Tibial nerve (tissue), 4 donors: ENCODE measurements at regions not wholly inside any gene's neighbourhood (a gene's known extent, or its start where the extent isn't known, plus 50 kb on each side); places are given as distances from the start of the nearest gene placed in this dataset.

Experiments used
- CTCF ChIP-seq, 5 experiments: fragments of 200-600 bp in 3 of 5; fragments of 450-650 bp in 2 of 5; sonication (generic) in 3 of 5; IDR thresholded peaks; one replicate each; pipeline ENCODE4 v1.5.1; 2016 to 2019; ENCODE audit warnings: antibody characterized with exemption in 5 of 5, mild to moderate bottlenecking in 3 of 5, moderate library complexity in 2 of 5
- EP300 ChIP-seq, 2 donors: sonication (generic); formaldehyde crosslinking; IDR thresholded peaks; one replicate each; pipeline ENCODE4 v1.6.1; 2017; ENCODE audit warnings: antibody characterized with exemption in 2 of 2, mild to moderate bottlenecking in 1 of 2

GRCh38 chr3:104947943-104948342 lies 418.8 kb upstream of the ALCAM start:
- TF ChIP-seq CTCF (IDR thresholded peaks at IDR 0.05) (no peak), EP300 (IDR thresholded peaks at IDR 0.05) (no peak)
